ENCODE measurements at regions not wholly inside any gene's neighbourhood (a gene's known extent, or its start where the extent isn't known, plus 50 kb on each side); places are given as distances from the start of the nearest gene placed in this dataset.
A peak's percentile ranks its signal among the peaks of the same experiment; 100 is the strongest.

GRCh38 chr7:54342458-54342857 is 199.7 kb upstream of the VSTM2A start:
- DNase-seq = no peak
- no peak overlapping the region for H3K4me3 ChIP-seq (ENCODE audit: low read depth, low read length)
- no peaks in the 10 kb centered on the region for H3K79me2 ChIP-seq (ENCODE audit: control insufficient read depth, insufficient read depth, low read length, poor library complexity)

GRCh38 chr7:54343511-54343910 is 198.7 kb upstream of the VSTM2A start:
- whole genome bisulfite sequencing (ENCODE audit: extremely low coverage, insufficient coverage, insufficient read length) = no CpG with 5 or more reads among the region's 9 CpGs
- H3K36me3 ChIP-seq (ENCODE audit: control insufficient read depth in 1 of 2, insufficient read depth in 2 of 2, low read length in 2 of 2) = no peaks in the 10 kb centered on the region
- H2BK5ac ChIP-seq (ENCODE audit: low read depth, low read length, poor library complexity) = no peak overlapping the region
- H3K79me2 ChIP-seq (ENCODE audit: control insufficient read depth, insufficient read depth, low read length, poor library complexity) = no peaks in the 10 kb centered on the region
- H3K79me1 ChIP-seq (ENCODE audit: low read length) = no peaks in the 10 kb centered on the region
- H3K4me2 ChIP-seq (ENCODE audit: low read length) = no peak overlapping the region
- H3K4ac ChIP-seq (ENCODE audit: low read depth, low read length) = no peak overlapping the region
- no peak overlapping the region for H2AK5ac ChIP-seq (ENCODE audit: low read length)
- no peak overlapping the region for H2BK120ac ChIP-seq (ENCODE audit: insufficient read depth, low read length, poor library complexity)
- no peak overlapping the region for H4K8ac ChIP-seq (ENCODE audit: low read depth, low read length)
- H3K18ac ChIP-seq (ENCODE audit: low read length) = no peak overlapping the region
- peaks cover 2% of the 10 kb centered on the region for H3K9me3 ChIP-seq (ENCODE audit: insufficient read depth, low read depth, low read length)
- no peak overlapping the region for H3K4me3 ChIP-seq (ENCODE audit: low read depth, low read length)
- no peak overlapping the region for H4K12ac ChIP-seq (ENCODE audit: low read depth, low read length)
- no peak for DNase-seq
- no peak overlapping the region for H3K9ac ChIP-seq (ENCODE audit: low read length)
- H3K23ac ChIP-seq (ENCODE audit: low read length) = no peak overlapping the region
- no peak overlapping the region for H4K91ac ChIP-seq (ENCODE audit: low read depth, low read length)
- H2AFZ ChIP-seq (ENCODE audit: insufficient read depth, low read length, poor library complexity) = no peak overlapping the region
- H3K4me1 ChIP-seq (ENCODE audit: control insufficient read depth in 1 of 2, insufficient read depth in 2 of 2, low read length in 2 of 2) = no peaks in the 10 kb centered on the region
- H3K27ac ChIP-seq (ENCODE audit: low read depth, low read length) = no peak overlapping the region
- H3K27me3 ChIP-seq (ENCODE audit: insufficient read depth, low read length) = no peaks in the 10 kb centered on the region
- no peak overlapping the region for H3K14ac ChIP-seq (ENCODE audit: low read length)
- no peak overlapping the region for H2BK12ac ChIP-seq (ENCODE audit: low read length)

More at GRCh38 chr7:54342458-54342857, 199.7 kb upstream of the VSTM2A start:
- H3K23ac ChIP-seq (ENCODE audit: low read length) = no peak overlapping the region
- H3K79me1 ChIP-seq (ENCODE audit: low read length) = no peaks in the 10 kb centered on the region
- H3K18ac ChIP-seq (ENCODE audit: low read length) = no peak overlapping the region
- H3K4ac ChIP-seq (ENCODE audit: low read depth, low read length) = no peak overlapping the region
- H4K12ac ChIP-seq (ENCODE audit: low read depth, low read length) = no peak overlapping the region
- no peak overlapping the region for H3K14ac ChIP-seq (ENCODE audit: low read length)
- H3K9me3 ChIP-seq (ENCODE audit: insufficient read depth, low read depth, low read length) = peaks cover 2% of the 10 kb centered on the region
- H2AK5ac ChIP-seq (ENCODE audit: low read length) = no peak overlapping the region
- H3K27ac ChIP-seq (ENCODE audit: low read depth, low read length) = no peak overlapping the region
- H3K27me3 ChIP-seq (ENCODE audit: insufficient read depth, low read length) = no peaks in the 10 kb centered on the region
- no peak overlapping the region for H4K8ac ChIP-seq (ENCODE audit: low read depth, low read length)
- no peak overlapping the region for H4K91ac ChIP-seq (ENCODE audit: low read depth, low read length)
- H3K4me2 ChIP-seq (ENCODE audit: low read length) = no peak overlapping the region
- H2AFZ ChIP-seq (ENCODE audit: insufficient read depth, low read length, poor library complexity) = no peak overlapping the region
- no peak overlapping the region for H2BK5ac ChIP-seq (ENCODE audit: low read depth, low read length, poor library complexity)
- H3K9ac ChIP-seq (ENCODE audit: low read length) = no peak overlapping the region
- H3K36me3 ChIP-seq (ENCODE audit: control insufficient read depth in 1 of 2, insufficient read depth in 2 of 2, low read length in 2 of 2) = no peaks in the 10 kb centered on the region
- H2BK120ac ChIP-seq (ENCODE audit: insufficient read depth, low read length, poor library complexity) = no peak overlapping the region
- no peak overlapping the region for H2BK12ac ChIP-seq (ENCODE audit: low read length)
- no peaks in the 10 kb centered on the region for H3K4me1 ChIP-seq (ENCODE audit: control insufficient read depth in 1 of 2, insufficient read depth in 2 of 2, low read length in 2 of 2)

GRCh38 chr7:54345746-54346145 is 196.4 kb upstream of the VSTM2A start:
- H3K27ac ChIP-seq (ENCODE audit: low read depth, low read length) = no peak overlapping the region
- no peak overlapping the region for H3K18ac ChIP-seq (ENCODE audit: low read length)
- no peaks in the 10 kb centered on the region for H3K36me3 ChIP-seq (ENCODE audit: control insufficient read depth in 1 of 2, insufficient read depth in 2 of 2, low read length in 2 of 2)
- DNase-seq = no peak
- no peak overlapping the region for H3K23ac ChIP-seq (ENCODE audit: low read length)
- H3K4ac ChIP-seq (ENCODE audit: low read depth, low read length) = no peak overlapping the region
- WGBS (ENCODE audit: extremely low coverage, insufficient coverage, insufficient read length) = no CpG with 5 or more reads among the region's 1 CpG
- no peaks in the 10 kb centered on the region for H3K27me3 ChIP-seq (ENCODE audit: insufficient read depth, low read length)
- no peaks in the 10 kb centered on the region for H3K79me2 ChIP-seq (ENCODE audit: control insufficient read depth, insufficient read depth, low read length, poor library complexity)
- no peaks in the 10 kb centered on the region for H3K4me1 ChIP-seq (ENCODE audit: control insufficient read depth in 1 of 2, insufficient read depth in 2 of 2, low read length in 2 of 2)
- peaks cover 2% of the 10 kb centered on the region for H3K9me3 ChIP-seq (ENCODE audit: insufficient read depth, low read depth, low read length)
- no peak overlapping the region for H2BK120ac ChIP-seq (ENCODE audit: insufficient read depth, low read length, poor library complexity)
- no peak overlapping the region for H4K12ac ChIP-seq (ENCODE audit: low read depth, low read length)
- H2AFZ ChIP-seq (ENCODE audit: insufficient read depth, low read length, poor library complexity) = no peak overlapping the region
- H2BK5ac ChIP-seq (ENCODE audit: low read depth, low read length, poor library complexity) = no peak overlapping the region
- H3K9ac ChIP-seq (ENCODE audit: low read length) = no peak overlapping the region
- H2AK5ac ChIP-seq (ENCODE audit: low read length) = no peak overlapping the region
- H3K4me2 ChIP-seq (ENCODE audit: low read length) = no peak overlapping the region
- no peak overlapping the region for H3K4me3 ChIP-seq (ENCODE audit: low read depth, low read length)
- H2BK12ac ChIP-seq (ENCODE audit: low read length) = no peak overlapping the region
- H4K8ac ChIP-seq (ENCODE audit: low read depth, low read length) = no peak overlapping the region
- H3K14ac ChIP-seq (ENCODE audit: low read length) = no peak overlapping the region
- H3K79me1 ChIP-seq (ENCODE audit: low read length) = no peaks in the 10 kb centered on the region
- no peak overlapping the region for H4K91ac ChIP-seq (ENCODE audit: low read depth, low read length)

GRCh38 chr7:54349229-54349628 is 192.9 kb upstream of the VSTM2A start:
- Histone ChIP-seq H3K79me1 (ENCODE audit: low read length) (no peaks in the 10 kb centered on the region), H4K91ac (ENCODE audit: low read depth, low read length) (no peak overlapping the region), H2BK5ac (ENCODE audit: low read depth, low read length, poor library complexity) (no peak overlapping the region), H4K12ac (ENCODE audit: low read depth, low read length) (no peak overlapping the region), H3K4ac (ENCODE audit: low read depth, low read length) (no peak overlapping the region), H3K27me3 (ENCODE audit: insufficient read depth, low read length) (no peaks in the 10 kb centered on the region), H3K18ac (ENCODE audit: low read length) (no peak overlapping the region), H3K4me2 (ENCODE audit: low read length) (no peak overlapping the region), H3K79me2 (ENCODE audit: control insufficient read depth, insufficient read depth, low read length, poor library complexity) (no peaks in the 10 kb centered on the region), H2BK120ac (ENCODE audit: insufficient read depth, low read length, poor library complexity) (no peak overlapping the region), H4K8ac (ENCODE audit: low read depth, low read length) (no peak overlapping the region), H3K14ac (ENCODE audit: low read length) (no peak overlapping the region), H3K9me3 (ENCODE audit: insufficient read depth, low read depth, low read length) (peaks cover 2% of the 10 kb centered on the region), H2AK5ac (ENCODE audit: low read length) (no peak overlapping the region), H3K27ac (ENCODE audit: low read depth, low read length) (no peak overlapping the region), H3K9ac (ENCODE audit: low read length) (no peak overlapping the region), H2BK12ac (ENCODE audit: low read length) (no peak overlapping the region), H2AFZ (ENCODE audit: insufficient read depth, low read length, poor library complexity) (no peak overlapping the region), H3K23ac (ENCODE audit: low read length) (no peak overlapping the region), H3K4me3 (ENCODE audit: low read depth, low read length) (no peak overlapping the region), H3K4me1 (ENCODE audit: control insufficient read depth in 1 of 2, insufficient read depth in 2 of 2, low read length in 2 of 2) (no peaks in the 10 kb centered on the region), H3K36me3 (ENCODE audit: control insufficient read depth in 1 of 2, insufficient read depth in 2 of 2, low read length in 2 of 2) (no peaks in the 10 kb centered on the region)
- no CpG with 5 or more reads among the region's 3 CpGs for WGBS (ENCODE audit: extremely low coverage, insufficient coverage, insufficient read length)
- DNase-seq = peak; percentile 7 to 14

Measured in trophoblast cell (in vitro differentiated cells and primary cell).